Memory B cell (primary cell): ENCODE measurements at regions not wholly inside any gene's neighbourhood (a gene's known extent, or its start where the extent isn't known, plus 50 kb on each side); places are given as distances from the start of the nearest gene placed in this dataset.
"Not testable (repeated sequence)": the region's sequence is repeated elsewhere in the genome, so short reads cannot be mapped to it uniquely, and the experiment has no call there.

Source experiments
- ATAC-seq: fragments of 150-1000 bp; cut with Tn5 transposase; 2 replicates; pipeline ENCODE4 v1.10.0; 2021; ENCODE audit warnings: low read depth, mild to moderate bottlenecking, moderate library complexity
- DNase-seq, 2 donors: peaks; one replicate each; pipeline ENCODE4 v3.0.0; 2022; ENCODE audit warnings: low spot score in 2 of 2
- H3K27ac Mint-ChIP-seq: one replicate; pipeline ENCODE4 v1.8.0; 2022; ENCODE audit warnings: mild to moderate bottlenecking, moderate library complexity, mixed read lengths
- H3K27me3 Mint-ChIP-seq: one replicate; pipeline ENCODE4 v1.8.0; 2022; ENCODE audit warnings: mixed read lengths
- H3K36me3 Mint-ChIP-seq: one replicate; pipeline ENCODE4 v1.8.0; 2022; ENCODE audit warnings: mild to moderate bottlenecking, mixed read lengths
- H3K4me1 Mint-ChIP-seq: one replicate; pipeline ENCODE4 v1.8.0; 2022; ENCODE audit warnings: mixed read lengths
- H3K4me3 Mint-ChIP-seq: one replicate; pipeline ENCODE4 v1.8.0; 2022; ENCODE audit warnings: mild to moderate bottlenecking, moderate library complexity, mixed read lengths
- H3K9me3 Mint-ChIP-seq: one replicate; pipeline ENCODE4 v1.8.0; 2022; ENCODE audit warnings: mixed read lengths

DNA sequence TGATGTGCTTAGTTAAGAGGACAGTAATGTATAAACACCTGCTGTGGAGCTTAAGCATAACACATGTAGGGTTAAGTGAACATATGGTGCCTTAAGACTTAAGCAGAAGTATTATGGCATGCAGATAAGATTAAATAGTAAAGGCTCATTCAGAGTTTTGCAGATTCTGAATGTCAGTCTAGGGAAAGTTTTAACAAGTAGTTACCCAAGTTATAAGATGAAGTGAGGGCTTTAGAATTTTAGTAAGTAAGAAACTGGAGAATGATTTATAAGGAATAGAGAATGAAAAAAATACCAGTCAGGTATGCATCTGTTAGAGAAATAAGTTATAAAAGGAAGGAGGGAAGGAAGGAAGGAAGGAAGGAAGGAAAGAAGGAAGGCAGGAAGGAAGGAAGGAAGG is 902.1 kb downstream of the TRAM1L1 start:
- H3K27ac Mint-ChIP-seq = no peak overlapping the region
- no peaks in the 10 kb centered on the region for H3K4me1 Mint-ChIP-seq
- H3K9me3 Mint-ChIP-seq = peaks cover 3% of the 10 kb centered on the region
- H3K27me3 Mint-ChIP-seq = no peaks in the 10 kb centered on the region
- no peak for DNase-seq
- H3K36me3 Mint-ChIP-seq = no peaks in the 10 kb centered on the region
- no peak overlapping the region for H3K4me3 Mint-ChIP-seq
- no peak for ATAC-seq

DNA sequence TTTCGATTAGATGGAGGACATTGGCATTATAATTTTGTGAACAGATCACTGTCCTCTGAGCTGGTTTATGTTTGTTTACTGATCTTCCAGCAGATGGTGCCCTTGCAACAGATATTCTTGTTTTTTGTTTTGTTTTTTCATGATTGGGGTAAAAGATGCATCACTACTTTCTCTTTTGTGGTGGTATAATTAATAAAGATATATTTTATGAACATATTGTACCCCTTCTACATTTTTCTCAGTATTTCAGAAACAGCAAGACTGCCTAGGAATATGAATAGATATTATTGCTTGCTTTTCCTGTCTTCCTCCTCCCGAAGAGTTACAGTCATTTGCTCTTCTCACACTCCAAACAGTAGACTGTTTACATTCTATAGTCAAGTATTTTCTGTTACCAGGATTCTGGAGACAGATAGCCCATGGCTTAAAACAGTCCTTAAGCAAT is 905.2 kb downstream of the TRAM1L1 start:
- DNase-seq = no peak
- no peaks in the 10 kb centered on the region for H3K4me1 Mint-ChIP-seq

DNA sequence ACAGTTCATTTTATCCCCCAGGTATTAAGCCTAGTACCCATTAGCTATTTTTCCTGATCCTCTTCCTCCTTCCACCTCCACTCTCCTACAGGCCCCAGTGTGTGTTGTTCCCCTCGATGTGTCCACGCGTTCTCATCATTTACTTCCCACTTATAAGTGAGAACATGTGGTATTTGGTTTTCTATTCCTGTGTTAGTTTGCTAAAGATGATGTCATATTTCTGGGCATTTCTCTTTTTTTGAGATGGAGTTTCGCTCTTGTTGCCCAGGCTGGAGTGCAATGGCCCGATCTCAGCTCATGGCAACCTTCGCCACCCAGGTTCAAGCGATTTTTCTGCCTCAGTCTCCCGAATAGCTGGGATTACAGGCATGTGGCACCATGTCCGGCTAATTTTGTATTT is 934.0 kb downstream of the TRAM1L1 start:
- not testable (repeated sequence) for H3K27me3 Mint-ChIP-seq, H3K36me3 Mint-ChIP-seq, DNase-seq, H3K27ac Mint-ChIP-seq, H3K9me3 Mint-ChIP-seq, H3K4me1 Mint-ChIP-seq, H3K4me3 Mint-ChIP-seq, ATAC-seq

More for the DNA sequence above, 905.2 kb downstream of the TRAM1L1 start:
- H3K36me3 Mint-ChIP-seq = no peaks in the 10 kb centered on the region
- no peaks in the 10 kb centered on the region for H3K27me3 Mint-ChIP-seq
- ATAC-seq = no peak
- no peak overlapping the region for H3K27ac Mint-ChIP-seq
- H3K4me3 Mint-ChIP-seq = no peak overlapping the region
- H3K9me3 Mint-ChIP-seq = peaks cover 3% of the 10 kb centered on the region

DNA sequence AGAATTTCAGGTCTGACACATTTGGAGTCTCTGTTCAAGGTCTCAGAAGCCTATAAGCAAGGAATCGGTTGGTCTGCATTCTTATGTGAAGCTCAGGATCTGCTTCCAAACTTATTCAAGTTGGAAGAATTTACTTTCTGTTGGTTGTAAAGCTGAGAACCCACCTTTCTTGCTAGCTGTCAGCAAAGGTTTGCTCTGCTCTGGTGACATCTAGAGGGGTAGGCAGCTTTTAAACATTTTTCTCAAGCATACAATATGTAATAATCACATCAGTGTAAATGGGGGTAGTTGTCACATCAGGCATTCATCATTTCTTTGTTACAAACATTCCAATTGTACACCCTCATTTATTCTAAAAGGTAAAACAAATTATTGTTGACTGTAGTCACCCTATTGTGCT is 935.2 kb downstream of the TRAM1L1 start:
- H3K4me1 Mint-ChIP-seq = no peaks in the 10 kb centered on the region
- DNase-seq (no peak), ATAC-seq (no peak)
- no peak overlapping the region for H3K4me3 Mint-ChIP-seq
- H3K9me3 Mint-ChIP-seq = peaks cover 6% of the 10 kb centered on the region
- H3K36me3 Mint-ChIP-seq = no peaks in the 10 kb centered on the region
- no peak overlapping the region for H3K27ac Mint-ChIP-seq
- no peaks in the 10 kb centered on the region for H3K27me3 Mint-ChIP-seq

DNA sequence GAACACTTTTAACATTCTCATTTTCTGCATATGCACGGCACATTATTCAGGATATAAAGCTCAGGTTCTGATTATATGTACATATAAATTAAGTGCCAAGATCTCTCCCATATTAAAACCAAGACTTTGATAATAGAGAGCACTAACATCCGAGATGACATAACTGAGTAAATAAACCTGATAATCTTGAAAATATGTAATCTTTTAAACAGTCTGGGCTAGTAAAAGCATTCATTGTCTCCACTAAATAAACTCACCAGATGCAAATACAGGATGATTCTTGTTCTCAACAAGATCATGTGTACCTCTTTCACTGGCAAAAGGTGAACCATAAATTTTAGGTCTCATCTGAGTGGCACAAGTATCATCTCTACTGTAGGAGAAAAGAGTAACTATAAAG is 942.2 kb downstream of the TRAM1L1 start:
- Mint-ChIP-seq H3K9me3 (no peaks in the 10 kb centered on the region), H3K27ac (no peak overlapping the region), H3K4me3 (no peak overlapping the region), H3K36me3 (no peaks in the 10 kb centered on the region), H3K4me1 (no peaks in the 10 kb centered on the region), H3K27me3 (no peaks in the 10 kb centered on the region)
- ATAC-seq (no peak), DNase-seq (no peak)

DNA sequence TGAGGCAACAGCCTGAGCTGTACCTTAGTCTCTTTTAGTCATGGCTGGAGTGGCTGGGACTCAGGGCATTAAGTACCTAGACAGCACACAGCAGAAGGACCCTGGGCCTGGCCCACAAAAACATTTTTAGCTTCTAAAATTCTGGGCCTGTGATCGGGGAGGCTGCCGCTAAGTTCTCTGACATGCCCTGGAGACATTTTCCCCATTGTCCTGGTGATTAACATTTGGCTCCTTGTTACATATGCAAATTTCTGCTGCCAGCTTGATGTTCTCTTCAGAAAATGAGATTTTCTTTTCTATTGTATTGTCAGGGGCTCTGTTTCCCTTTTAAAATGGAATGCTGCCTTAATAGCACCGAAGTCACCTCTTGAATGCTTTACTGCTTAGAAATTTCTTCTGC is 952.4 kb downstream of the TRAM1L1 start:
- Mint-ChIP-seq H3K36me3 (no peaks in the 10 kb centered on the region), H3K4me1 (no peaks in the 10 kb centered on the region), H3K4me3 (no peak overlapping the region), H3K27ac (no peak overlapping the region), H3K9me3 (peaks cover 4% of the 10 kb centered on the region), H3K27me3 (no peaks in the 10 kb centered on the region)
- DNase-seq (no peak), ATAC-seq (no peak)

DNA sequence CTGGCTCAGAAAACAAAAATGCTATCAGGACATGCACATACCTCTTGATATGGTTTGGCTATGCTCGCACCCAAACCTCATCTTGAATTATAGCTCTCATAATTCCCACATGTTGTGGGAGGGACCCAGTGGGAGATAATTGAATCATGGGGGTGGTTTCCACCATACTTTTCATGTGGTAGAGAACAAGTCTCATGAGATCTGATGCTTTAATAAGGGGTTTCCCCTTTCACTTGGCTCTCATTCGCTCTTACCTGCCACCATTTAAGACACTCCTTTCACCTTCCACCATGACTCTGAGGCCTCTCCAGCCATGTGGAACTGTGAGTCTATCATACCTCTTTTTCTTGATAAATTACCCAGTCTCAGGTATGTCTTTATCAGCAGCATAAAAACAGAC is 958.6 kb downstream of the TRAM1L1 start:
- no peaks in the 10 kb centered on the region for H3K36me3 Mint-ChIP-seq
- H3K4me3 Mint-ChIP-seq = no peak overlapping the region
- peaks cover 3% of the 10 kb centered on the region for H3K9me3 Mint-ChIP-seq
- no peak for DNase-seq
- ATAC-seq = no peak
- no peaks in the 10 kb centered on the region for H3K4me1 Mint-ChIP-seq
- H3K27me3 Mint-ChIP-seq = no peaks in the 10 kb centered on the region
- no peak overlapping the region for H3K27ac Mint-ChIP-seq

DNA sequence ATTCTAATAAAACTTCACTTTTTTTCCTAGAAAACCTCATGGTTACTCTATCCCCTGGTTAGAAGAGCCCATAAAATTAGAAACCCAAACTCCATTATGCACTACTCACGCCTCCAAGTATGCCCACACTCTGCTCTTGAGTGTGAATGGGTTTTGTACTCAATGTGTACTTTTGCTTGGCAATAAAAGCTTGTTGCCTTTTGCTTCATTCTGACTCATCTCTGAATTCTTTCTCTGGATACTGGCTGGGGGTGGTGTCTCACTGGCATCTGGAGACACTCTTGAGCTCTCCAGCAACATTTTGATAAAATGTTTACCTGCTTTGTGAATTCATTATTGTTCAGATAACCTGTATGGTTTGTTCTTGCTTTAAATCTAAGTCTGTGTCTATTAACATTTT is 963.3 kb downstream of the TRAM1L1 start:
- no peak overlapping the region for H3K27ac Mint-ChIP-seq
- ATAC-seq = no peak

DNA sequence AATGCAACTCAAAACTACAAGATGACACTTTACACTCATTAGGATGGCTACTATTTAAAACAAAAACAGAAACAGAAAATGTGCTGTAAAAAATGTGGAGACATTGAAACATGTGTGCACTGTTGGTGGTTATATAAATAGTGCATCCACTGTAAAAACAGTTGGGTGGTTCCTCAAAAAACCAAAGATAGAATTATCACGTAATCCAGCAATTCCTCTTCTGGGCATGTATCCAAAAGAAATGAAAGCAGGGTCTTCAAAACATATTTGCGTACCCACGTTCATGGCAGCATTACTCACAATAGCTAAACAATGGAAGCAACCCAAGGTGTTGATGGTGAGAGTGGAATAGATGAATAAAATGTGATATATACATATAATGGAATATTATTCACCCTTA is 967.2 kb downstream of the TRAM1L1 start:
- DNase-seq (no peak), ATAC-seq (no peak)
- Mint-ChIP-seq H3K9me3 (peaks cover 5% of the 10 kb centered on the region), H3K4me3 (no peak overlapping the region), H3K27me3 (no peaks in the 10 kb centered on the region), H3K4me1 (no peaks in the 10 kb centered on the region), H3K36me3 (no peaks in the 10 kb centered on the region), H3K27ac (no peak overlapping the region)

More for the DNA sequence above, 963.3 kb downstream of the TRAM1L1 start:
- peaks cover 3% of the 10 kb centered on the region for H3K9me3 Mint-ChIP-seq
- H3K4me3 Mint-ChIP-seq = no peak overlapping the region
- DNase-seq = no peak
- no peaks in the 10 kb centered on the region for H3K36me3 Mint-ChIP-seq
- H3K4me1 Mint-ChIP-seq = no peaks in the 10 kb centered on the region
- H3K27me3 Mint-ChIP-seq = no peaks in the 10 kb centered on the region

DNA sequence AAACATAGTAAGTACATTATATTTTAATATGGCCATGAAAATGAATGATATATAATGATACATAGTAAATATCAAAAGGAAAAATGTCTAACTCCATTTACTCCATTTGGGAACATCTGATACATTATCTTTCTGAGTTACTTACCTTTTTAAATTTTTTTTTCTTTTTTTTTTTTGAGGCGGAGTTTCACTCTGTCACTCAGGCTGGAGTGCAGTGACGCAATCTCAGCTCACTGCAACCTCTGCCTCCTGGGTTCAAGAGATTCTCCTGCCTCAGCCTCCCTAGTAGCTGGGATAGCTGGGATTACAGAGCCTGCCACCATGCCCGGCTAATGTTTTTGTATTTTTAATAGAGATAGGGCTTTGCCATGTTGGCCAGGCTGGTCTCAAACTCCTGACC is 972.5 kb downstream of the TRAM1L1 start:
- not testable (repeated sequence) for H3K27ac Mint-ChIP-seq, H3K27me3 Mint-ChIP-seq, ATAC-seq, H3K4me1 Mint-ChIP-seq, H3K36me3 Mint-ChIP-seq, DNase-seq, H3K9me3 Mint-ChIP-seq, H3K4me3 Mint-ChIP-seq

DNA sequence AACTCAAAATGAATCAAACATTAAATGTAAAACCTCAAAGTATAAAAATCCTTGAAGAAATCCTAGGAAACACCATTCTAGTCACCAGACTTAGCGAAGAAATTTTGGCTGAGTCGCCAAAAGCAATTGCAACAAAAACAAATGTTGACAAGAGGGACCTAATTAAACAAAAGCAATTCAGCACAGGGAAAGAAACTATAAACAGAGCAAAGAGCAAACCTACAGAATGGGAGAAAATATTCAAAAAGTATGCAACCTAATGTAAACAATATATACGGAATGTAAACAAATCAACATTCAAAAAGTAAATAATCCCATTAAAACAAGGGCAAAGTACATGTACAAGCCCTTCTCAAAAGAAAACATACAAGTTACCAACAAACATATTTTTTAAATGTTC is 974.7 kb downstream of the TRAM1L1 start:
- no peaks in the 10 kb centered on the region for H3K27me3 Mint-ChIP-seq
- no peak for ATAC-seq
- H3K27ac Mint-ChIP-seq = no peak overlapping the region
- H3K4me3 Mint-ChIP-seq = no peak overlapping the region
- no peak for DNase-seq
- no peaks in the 10 kb centered on the region for H3K4me1 Mint-ChIP-seq
- H3K36me3 Mint-ChIP-seq = no peaks in the 10 kb centered on the region
- peaks cover 1% of the 10 kb centered on the region for H3K9me3 Mint-ChIP-seq

DNA sequence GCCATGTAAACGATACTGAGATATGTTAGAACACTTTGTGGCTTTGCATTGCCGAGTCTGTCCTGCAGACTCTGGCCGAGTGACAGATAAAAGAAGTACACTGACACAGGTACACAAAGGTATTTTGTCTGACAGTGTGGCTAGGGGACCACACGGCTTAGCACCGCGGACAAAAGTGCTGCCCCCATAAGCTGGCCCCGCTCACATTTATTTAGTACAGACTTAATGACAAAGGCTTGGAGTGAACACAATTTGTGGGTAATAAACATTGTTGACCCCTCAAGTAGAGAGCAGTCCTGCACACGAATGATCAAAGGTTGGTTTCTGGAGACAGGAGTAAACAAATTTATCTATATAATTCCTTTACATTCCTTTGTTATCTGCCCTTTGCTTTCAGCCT is 976.8 kb downstream of the TRAM1L1 start:
- Mint-ChIP-seq H3K36me3 (no peaks in the 10 kb centered on the region), H3K9me3 (no peaks in the 10 kb centered on the region)
- no peak for ATAC-seq

DNA sequence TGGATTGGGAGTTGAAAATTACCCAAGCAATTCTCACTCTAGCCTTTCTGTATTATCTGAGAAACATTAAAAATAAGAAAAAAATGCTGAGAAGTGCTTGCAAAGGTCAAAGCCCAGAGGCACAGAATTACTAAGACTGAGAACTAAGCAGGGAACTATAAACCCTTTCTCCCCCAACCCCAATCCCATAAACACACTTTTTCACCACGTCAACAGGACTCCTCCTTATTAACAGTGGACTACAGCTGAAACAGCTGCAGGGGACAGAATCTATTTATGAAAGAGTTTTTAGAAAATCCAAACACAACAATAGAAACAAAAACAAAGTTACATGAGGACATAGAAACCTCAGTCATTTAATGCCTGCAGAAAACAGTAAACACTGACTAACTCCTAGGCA is 984.1 kb downstream of the TRAM1L1 start:
- Mint-ChIP-seq H3K4me3 (no peak overlapping the region), H3K36me3 (no peaks in the 10 kb centered on the region), H3K27me3 (no peaks in the 10 kb centered on the region), H3K4me1 (no peaks in the 10 kb centered on the region), H3K27ac (no peak overlapping the region), H3K9me3 (peaks cover 7% of the 10 kb centered on the region)
- DNase-seq (no peak), ATAC-seq (no peak)

More for the DNA sequence above, 976.8 kb downstream of the TRAM1L1 start:
- no peaks in the 10 kb centered on the region for H3K4me1 Mint-ChIP-seq
- H3K4me3 Mint-ChIP-seq = no peak overlapping the region
- no peak overlapping the region for H3K27ac Mint-ChIP-seq
- no peak for DNase-seq
- H3K27me3 Mint-ChIP-seq = no peaks in the 10 kb centered on the region

DNA sequence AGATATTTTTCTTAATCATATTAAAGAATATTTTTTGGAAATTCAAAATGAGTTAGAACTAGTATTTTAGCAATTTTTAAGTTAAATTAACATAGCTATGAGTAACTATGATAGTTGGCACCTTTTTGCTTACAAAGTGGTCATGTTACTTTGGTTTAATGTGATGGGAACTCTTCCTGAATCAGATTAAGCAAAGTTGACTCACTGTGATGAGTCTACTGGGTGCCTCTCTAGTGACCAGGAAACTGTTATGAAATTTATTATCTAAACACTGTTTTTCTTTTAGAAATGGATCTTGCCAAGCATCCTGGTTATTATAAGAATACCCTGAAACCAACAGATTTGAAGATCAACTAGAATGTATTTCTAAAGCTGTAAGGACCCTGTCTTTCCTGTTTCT is 985.8 kb downstream of the TRAM1L1 start:
- H3K4me1 Mint-ChIP-seq = no peaks in the 10 kb centered on the region
- no peak for ATAC-seq
- no peak overlapping the region for H3K27ac Mint-ChIP-seq
- no peak overlapping the region for H3K4me3 Mint-ChIP-seq
- H3K36me3 Mint-ChIP-seq = no peaks in the 10 kb centered on the region
- H3K9me3 Mint-ChIP-seq = peaks cover 7% of the 10 kb centered on the region
- DNase-seq = no peak
- H3K27me3 Mint-ChIP-seq = no peaks in the 10 kb centered on the region

DNA sequence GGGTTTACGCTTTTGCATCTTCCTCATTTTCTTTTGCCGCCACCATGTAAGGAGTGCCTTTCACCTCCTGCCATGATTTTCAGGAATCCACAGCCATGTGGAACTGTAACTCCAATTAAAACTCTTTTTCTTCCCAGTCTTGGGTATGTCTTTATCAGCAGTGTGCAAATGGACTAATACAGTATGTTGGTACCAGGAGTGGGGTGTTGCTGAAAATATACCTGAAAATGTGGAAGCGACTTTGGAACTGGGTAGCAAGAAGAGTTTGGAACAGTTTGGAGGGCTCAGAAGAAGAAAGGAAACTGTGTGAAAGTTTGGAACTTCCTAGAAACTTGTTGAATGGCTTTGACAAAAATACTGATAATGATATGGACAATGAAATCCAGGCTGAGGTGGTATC is 983.9 kb upstream of the NDST4 start:
- not testable (repeated sequence) for H3K36me3 Mint-ChIP-seq, H3K4me1 Mint-ChIP-seq, H3K9me3 Mint-ChIP-seq, H3K4me3 Mint-ChIP-seq, H3K27ac Mint-ChIP-seq, ATAC-seq, H3K27me3 Mint-ChIP-seq, DNase-seq

DNA sequence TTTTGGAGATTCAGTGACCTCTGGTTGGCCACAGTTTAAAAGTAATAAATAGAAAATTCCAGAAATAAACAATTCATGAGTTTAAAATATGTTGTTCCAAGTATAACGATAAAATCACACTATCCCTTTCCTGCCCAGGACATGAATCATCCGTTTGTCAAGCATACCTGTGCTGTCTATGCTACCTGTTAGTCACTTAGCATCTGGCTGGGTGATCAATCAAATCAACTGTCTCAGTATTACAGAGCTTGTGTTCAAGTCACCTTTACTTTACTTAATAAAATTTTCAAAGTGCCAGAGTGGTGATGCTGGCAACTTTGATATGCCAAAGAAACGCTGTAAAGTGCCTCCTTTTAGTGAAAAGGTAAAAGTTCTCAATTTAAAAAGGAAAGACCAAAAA is 979.5 kb upstream of the NDST4 start:
- no peak overlapping the region for H3K27ac Mint-ChIP-seq
- H3K36me3 Mint-ChIP-seq = no peaks in the 10 kb centered on the region
- ATAC-seq (no peak), DNase-seq (no peak)
- no peaks in the 10 kb centered on the region for H3K4me1 Mint-ChIP-seq
- H3K27me3 Mint-ChIP-seq = no peaks in the 10 kb centered on the region
- H3K9me3 Mint-ChIP-seq = peaks cover 6% of the 10 kb centered on the region
- H3K4me3 Mint-ChIP-seq = no peak overlapping the region
